HK-2 (cell line): ENCODE measurements at regions not wholly inside any gene's neighbourhood (a gene's known extent, or its start where the extent isn't known, plus 50 kb on each side); places are given as distances from the start of the nearest gene placed in this dataset.

Experiments used
- DNase-seq: peaks from one replicate; pipeline ENCODE4 v3.0.0-alpha.2; 2018; ENCODE audit not compliant: unreplicated experiment

DNA sequence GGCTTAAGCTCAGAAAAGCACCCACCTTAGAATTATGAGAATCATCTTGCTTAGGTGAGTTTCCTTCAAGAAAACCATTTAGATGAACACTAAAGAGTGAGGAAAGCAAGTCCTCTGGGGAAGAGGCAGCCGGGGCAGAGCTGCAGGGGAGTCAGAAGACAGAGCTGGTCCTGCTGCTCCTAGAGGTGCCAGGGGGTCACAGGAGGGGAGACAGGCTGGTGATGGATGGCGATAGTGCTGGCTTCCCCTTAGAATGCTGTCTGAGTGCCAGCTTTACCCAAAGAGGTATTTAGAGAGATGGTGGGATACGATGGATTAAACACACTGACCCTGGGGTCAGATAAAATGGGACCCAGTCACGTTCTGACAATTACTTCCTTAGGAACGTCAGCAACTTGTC is 269.4 kb downstream of the TDRD15 start:
- DNase-seq, result no peak

DNA sequence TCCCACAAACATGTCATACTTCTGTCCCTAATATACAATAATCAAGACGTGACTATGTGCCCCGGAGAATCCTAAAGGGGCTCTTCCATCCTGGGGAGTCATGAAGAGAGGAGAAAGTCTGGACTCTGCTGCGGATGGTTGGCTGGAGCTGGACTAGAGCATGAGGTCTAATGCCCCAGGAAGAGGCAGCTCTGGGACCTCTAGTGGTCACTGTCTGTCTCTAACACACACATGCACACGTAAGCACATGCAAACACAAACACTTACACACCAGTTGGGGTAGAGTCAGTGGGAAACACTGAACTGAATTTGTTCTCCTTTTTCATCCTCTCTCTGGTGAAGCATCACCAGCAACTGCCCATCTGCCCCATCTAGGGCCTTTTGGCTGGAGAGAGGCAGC is 271.6 kb downstream of the TDRD15 start:
- DNase-seq, result no peak

DNA sequence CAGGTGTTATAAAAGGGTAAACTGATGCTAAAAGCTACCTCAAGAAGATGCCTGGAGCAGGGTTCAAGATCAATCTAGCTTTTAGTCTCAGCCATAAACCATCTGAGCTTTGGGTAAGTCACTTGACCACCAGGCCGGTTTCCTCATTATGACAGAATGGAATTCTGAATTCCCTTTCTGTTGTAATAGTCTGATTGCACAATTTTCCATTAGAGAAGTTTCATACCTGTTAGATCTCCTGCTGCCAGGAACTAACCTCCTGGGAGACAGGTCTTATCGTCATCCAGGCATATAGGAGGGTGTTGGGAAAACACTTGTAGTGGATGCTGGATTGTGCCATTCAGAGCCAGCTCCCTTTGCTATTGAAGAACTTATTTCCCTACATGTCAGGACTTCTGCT is 272.5 kb downstream of the TDRD15 start:
- DNase-seq, result no peak

DNA sequence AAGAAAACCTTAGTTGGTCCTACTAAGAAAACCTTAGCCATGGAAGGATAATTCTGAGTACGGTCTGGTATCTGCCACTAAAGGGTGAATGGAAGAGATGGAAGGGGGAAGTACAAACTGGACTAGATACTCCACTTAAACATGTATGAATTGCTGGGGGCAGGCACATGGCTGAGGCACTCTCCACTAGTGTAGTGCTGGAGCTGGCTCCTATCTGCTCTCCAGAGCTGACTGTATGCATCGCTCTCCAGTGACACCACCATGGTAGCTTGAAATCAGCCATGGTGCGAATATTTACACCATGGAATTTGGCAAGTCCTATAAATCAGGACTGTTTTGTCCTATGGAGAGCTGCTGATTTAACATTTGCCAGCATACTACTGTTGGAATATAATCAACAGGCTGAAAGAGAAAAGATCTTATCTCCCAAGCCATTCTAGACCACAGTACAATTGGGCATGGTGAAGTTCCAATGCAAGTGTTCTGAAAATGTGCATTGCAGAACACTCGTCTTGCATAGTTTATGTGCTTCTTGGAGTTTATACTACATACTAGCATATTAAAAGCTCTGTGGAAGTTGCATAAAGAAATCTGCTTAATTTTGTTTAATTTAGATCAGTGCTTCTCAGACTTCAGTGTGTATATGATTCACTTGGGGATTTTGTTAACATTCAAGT is 277.4 kb downstream of the TDRD15 start:
- DNase-seq, result no peak

DNA sequence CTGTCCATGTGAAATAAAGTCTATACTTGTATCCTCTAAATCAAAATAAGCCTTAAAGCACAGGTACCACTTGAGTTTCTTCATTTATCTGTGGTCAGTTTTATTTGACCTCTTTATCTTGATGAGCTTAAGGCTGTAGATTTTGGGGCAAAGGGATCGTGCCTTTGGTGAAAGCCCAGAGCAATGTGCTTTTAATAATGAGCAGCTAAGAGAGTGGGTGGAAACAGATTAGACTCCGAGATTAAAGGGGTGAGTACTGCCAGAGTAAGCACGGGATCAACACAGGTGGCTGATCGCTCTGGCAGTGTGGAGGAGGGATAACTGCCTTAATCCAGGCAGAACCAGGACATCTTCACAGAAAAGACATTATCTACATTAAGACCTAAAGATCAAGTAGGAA is 280.4 kb downstream of the TDRD15 start:
- no peak for DNase-seq

DNA sequence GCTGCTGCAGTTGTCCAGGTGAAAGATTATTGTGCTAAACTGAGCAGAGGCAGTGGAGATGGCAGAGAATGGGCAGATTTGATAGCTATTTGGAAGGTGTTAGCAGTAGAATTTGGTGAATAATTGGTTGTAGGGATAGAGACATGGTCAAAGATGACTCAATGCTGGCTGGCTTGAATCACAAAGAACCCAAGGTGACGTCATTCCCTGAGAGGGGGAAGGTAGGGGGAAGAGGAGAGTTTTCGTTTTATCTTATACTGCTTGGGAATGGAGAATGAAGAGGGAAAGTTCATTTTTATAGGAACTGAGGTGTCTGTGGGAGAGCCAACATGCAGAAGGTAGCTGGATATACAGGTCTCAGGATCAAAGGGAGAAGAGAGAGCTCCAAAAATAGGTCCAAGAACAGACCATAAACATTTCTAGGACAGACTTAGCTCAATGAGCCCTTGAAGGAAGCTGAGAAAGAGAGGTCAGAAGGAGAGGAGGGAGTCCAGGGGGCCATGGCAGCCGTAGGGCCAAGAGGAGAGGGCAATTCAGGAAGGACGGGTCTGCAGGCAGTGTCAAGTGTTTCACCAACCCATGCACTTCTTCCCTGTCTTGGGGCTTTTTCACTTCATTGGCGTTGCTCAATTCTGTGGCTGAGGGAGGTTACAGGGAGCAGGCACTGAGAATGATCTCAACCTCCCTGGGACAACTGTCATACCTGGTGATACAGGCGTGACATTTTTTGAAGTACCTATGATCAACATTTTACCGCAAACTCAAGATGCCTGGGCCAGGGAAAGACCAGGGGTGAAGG is 281.3 kb downstream of the TDRD15 start:
- DNase-seq, result no peak

DNA sequence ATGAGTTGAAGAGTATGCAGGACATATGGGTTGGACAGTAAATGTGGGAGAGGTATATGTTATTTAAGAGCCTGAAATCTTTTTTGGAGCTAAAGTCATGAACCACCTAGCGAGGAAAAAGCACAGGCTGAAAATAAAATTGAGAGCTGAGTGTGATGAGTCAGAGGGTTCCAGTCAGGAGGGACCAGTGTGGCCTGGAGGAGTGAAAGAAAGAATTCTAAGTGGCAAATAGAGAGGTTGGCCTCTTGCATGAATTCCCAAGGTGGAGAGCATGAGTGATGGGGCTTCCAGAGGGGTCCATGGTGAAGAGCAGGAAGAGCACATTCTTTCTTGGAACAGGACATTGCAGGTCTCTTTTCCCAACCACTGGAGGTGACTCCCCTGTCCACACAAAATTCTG is 282.6 kb downstream of the TDRD15 start:
- DNase-seq, result no peak

DNA sequence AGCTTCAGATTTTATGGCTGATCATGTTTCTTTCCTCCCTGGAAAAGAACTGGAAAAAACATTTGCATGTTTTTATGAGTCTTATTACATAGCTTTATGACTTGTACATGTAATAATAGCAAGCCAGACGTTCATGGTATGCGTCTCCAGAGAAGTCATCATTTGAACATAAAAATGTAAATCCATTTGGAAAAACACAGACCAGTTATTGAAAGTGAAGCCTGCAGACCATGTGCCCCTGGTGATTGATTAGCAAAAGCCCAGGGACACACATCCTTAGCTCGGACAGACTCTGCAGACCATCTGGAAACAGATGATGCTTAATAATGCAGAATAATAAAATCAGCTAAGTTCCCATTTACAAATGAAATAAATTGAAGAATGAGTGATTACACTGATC is 283.1 kb downstream of the TDRD15 start:
- no peak for DNase-seq

DNA sequence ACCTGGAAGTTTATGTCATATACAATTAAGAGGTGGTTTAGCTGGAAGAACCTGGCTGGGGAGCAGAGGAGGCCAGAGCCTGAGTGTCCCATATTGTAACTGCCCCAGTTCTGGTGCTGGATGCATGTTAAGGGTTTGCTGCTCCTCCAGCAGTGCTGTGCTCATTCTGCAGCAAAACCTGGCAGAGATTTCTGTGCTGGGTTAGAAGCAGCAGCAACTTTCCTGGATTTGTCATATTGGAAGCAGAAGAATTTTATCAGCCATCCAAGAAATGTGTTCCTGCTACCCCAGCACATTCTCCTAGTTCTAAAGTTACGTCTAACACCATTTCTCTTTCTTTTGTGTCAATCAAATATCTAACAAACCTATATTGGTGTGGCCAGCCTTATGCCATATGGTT is 284.1 kb downstream of the TDRD15 start:
- DNase-seq, result no peak

DNA sequence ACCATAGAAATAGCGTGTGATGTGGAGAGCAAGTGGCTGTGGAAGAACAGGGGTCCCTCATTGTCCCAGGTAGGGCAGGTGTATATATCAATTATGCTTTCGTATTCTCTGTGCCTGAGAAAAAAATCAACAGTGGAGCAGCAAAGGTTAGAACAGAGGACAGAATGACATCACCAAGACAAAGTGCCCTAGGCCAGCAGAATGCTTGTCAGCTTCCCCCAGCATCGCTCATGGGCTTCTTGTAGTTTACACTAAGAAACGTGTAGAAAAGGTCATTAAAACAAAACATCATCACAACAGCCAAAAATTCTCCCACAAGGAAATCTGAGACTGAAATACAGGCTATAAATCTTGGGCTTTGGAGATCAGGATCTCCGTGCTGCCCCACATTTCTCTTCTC is 288.0 kb downstream of the TDRD15 start:
- no peak for DNase-seq

DNA sequence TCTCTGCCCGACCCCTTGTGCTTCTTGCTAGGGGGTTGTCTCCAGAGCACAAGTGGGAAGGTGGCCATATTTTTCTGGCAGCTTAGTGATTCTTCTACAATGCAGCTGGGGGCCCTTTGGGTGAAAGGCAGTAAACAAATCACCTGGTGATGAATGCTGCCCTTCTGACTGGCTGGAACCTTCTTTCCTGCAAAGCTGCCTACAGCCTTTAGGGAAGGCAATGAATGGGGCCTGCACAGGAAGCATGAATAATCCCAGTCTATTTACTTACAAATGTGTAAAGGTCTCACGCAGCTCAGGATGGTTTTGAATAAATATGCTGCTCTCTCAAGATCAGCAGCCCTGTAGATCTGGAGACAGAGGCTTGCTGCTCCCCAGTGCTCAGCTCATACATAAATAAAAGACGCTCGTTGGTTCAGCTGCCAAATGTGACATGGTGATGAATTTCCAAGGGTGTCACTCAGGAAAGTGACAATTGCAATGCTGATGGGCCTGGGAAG is 289.2 kb downstream of the TDRD15 start:
- no peak for DNase-seq

DNA sequence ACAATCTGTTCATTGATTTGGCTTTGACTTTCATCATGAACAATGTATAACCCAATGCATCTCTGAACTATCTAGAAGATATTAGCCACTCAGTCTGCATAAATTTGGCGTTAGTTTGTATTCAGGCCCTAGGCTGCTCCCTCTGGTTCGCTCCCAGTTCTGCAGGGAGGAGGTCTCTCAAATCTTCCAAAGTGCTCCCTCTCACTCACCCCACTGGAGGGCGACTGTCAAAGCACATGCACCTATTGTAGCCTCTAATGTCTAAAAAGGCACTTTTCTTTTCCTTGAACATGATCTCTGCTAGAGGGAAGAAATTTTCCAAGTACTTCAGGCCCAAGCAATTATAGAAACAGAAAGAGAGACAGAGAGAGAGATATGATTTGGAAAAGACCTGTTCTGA is 291.5 kb downstream of the TDRD15 start:
- no peak for DNase-seq

DNA sequence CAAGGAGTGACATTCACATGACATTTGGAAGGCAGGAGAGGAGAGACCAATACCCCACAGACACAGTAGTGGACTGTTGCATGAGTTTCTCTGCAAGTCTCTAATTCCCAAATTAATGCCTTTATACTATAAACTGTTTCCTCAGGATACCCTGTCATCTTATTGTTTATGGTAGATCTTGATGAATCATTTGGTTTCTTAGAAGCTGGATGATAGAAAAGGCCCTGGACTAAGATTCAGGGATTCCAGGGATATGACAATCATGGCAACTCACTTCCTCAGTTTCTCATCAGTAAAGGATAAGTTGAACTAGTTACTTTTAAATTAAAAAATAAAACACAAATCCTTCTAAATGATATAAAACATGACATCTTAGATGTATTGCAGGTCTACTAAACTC is 292.5 kb downstream of the TDRD15 start:
- no peak for DNase-seq

DNA sequence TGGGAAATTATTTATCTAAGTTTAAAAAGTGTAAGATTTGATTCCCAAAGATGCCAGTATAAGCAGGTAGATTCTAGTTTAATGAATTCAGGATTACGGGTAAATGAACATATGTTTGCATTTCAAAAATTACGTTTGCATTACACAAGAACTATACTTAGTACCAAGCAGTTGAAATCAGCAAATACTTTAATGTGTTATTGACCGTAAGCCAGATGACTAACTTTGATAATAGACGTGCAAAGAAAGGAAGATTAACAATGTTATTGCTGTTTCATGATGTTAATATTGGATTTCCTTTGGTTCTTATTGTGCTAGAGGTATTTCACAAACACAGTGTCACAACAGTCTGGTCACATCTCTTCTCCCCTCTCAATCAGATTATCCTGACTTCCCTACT is 294.7 kb downstream of the TDRD15 start:
- DNase-seq, result no peak

DNA sequence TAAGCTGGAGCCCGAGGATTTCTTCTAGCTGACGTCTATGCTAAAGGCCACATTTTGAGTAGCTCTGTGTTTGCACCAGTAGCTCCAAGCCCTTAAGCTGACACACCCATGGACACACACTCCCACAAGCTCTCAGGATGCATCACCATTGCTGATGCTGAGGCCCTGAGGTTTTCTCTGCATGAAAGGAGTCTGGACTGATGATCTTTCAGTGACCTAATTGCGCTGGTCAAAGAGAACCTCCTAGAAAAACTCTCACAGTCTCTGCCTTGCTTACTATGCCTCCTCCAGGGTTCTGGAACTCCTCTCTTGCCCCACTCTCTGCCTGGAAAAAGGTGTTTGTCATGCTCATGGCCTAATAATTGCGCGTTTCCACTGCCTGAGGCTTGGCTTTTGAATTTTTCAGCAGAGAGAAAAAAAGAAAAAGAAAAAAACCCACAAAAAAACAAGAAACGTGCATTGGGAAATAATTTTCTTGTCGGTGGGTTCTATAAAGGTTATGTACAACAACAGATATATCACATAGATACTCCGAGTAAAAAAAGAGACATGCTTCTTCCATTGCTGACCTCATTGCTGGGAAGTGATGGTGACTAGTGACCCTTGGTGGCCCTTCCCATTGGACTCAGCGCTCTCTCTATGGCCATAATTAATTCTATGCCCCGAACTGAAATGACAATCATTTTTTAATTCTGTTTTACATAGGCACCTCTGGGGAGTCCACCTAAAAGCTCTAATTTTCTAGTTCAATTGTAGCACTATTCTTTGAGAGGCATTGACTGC is 297.0 kb downstream of the TDRD15 start:
- DNase-seq, result no peak

DNA sequence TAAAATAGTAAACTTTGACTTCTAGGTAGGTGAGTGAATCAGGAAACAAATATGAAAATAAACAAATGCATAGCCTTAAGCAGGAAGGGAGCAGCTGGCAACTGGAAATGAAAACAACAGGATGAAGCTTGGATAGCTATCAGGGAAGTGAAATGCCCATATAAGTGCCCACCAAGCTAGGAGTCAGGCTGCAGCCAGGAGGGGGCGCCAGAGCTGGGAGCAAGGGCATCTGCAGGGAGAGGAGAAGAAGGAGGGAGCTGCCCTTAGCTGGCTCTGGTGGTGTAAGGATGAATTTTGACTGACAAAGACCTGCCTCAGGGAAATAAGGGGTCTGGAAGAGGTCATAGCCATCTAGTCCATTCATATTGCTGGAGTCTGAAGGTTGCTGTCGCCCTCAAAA is 298.3 kb downstream of the TDRD15 start:
- DNase-seq, result peak; percentile 49

DNA sequence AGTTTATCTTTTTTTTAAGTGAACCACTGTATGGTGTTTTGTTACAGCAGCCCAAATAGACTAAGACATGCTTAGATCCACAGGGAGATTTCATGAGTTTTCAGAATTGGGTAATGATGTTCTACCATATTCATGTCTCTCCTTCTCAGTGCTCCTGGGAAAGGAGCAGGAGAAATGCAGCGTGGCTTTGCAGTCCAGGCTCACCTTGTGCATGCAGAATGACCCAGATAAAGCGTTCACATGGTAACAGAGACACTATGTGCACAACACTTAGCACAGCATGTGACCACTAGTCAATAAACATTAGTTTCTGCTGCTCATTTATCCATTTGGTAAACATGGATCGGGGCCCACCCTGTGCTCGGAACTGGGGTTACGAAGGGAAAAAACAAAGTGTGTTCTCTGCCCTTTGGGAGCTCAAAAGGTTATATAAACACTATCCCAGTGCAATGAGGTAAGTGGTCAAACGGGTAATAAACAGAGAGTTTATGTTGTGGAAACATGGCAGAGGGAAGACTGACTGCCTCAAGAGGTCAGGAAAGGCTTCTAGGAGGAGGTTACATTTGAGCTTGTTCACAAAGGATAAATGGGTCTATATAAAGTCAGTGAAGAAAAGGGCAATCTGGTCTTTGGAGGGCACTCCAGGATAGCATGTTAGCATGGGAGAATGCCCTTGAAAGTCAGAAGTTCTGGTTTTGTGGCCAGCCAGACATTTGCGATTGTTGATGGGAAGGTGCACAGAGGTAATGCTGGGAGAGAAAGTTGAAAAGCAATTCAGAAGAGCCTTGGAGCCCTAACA is 299.2 kb downstream of the TDRD15 start:
- no peak for DNase-seq

DNA sequence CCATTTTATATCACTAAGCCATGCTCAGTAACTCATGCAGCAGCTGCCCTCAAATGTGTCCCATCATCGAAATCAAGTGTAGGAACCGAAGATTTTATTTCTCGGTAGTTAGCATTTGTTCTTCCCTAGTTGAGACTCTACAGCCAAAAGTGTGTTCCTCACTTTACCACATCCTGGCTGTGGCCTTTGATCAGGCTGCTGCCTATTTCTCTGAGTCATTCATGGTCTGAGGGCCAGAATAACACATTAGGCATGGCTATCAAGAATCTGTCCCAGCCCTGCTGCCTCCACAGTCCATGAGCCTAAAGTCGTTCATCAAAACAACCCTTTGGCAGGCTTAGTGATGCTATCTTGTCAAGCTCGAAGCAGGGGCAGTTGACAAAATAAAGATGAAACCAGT is 300.1 kb downstream of the TDRD15 start:
- DNase-seq, result no peak

DNA sequence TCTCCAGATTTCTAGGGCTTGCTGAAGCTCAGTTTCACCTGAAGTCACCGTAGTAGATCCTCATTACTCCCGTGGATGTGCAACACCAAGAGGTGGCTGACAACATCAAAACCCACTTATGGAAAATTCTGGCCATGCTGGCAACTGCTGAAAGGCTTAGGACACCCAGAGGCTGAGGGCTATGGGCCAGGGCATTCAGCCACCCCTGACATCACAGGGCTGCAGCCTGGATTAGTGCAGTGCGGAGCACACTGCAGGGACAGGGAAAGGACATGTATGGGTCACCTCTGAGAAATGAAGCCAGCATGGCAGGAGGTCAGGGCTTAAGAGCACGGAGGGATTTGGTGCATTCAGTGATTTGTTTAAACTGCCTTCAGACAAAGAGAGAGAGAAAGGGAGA is 300.6 kb downstream of the TDRD15 start:
- DNase-seq, result no peak

DNA sequence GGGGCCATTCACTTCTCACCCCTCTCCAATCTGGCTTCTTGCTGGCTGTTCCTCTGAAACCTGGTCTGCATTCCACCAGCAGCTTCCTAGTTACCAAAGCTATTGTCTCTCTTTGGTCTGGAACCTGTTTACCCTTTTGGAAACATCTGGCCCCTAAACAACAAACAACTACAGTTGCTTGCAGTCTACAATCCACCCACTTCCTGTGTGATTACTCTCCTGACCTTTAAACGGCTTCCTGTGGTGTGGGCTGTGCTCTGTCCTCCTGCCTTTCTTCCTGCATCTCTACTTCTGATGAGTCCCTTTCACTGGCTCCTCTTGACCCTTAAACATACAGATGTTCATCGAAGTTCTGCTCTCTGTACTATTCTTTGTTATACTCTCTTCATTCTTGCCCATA is 303.8 kb downstream of the TDRD15 start:
- no peak for DNase-seq

DNA sequence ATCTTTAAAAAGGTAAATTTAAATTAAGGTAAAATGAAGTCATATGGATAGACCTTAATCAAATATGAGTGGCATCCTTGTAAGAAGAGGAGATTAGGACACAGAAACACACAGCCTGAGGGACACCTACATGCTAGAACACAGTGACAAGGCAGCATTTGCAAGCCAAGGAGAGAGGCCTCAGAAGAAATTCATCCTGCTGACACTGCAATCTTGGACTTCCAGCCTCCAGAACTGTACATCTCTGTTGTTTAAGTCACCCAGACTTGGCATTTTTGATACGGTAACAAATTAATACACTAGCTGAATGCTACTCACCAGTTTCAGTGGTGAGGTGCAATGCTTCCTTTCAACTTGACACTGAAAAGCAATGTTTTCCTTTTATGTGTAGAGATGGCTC is 305.0 kb downstream of the TDRD15 start:
- DNase-seq, result no peak

DNA sequence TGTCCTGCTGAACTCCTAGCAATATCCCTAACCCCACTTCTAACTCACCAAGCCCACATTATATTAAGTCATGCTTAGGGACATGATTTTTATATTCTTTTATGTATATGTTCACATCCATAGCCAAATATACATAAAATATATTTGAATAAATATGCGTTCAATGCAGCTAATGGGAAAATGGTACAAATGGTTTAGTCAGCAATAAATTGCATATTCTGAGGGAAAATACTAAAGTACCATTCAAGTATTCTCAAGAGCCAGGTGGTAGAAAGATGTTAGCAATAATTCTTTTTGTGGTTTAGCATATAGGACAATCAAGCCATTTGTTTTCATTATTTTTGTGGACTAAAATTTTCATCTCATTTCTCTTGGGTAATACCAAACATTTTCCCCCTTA is 306.0 kb downstream of the TDRD15 start:
- no peak for DNase-seq
